Activated CD4-positive, alpha-beta T cell treated with anti-CD3 and anti-CD28 coated beads, Interleukin-2, Interleukin-4, amounts not matched to agents 100 ng/mL and 50 ng/mL, durations not matched to agents 16 hours and 8 hours (primary cell): ENCODE measurements at regions not wholly inside any gene's neighbourhood (a gene's known extent, or its start where the extent isn't known, plus 50 kb on each side); places are given as distances from the start of the nearest gene placed in this dataset.

Experiments
- DNase-seq: peaks from one replicate; pipeline ENCODE4 v3.0.0-alpha.2; 2020; ENCODE audit warnings: low spot score

- DNase-seq = no peak
Observed at GRCh38 chr11:37762079-37762478, 1164.0 kb upstream of the RAG2 start.

GRCh38 chr11:37755521-37755920, 1157.5 kb upstream of the RAG2 start:
- no peak for DNase-seq

- DNase-seq = no peak
Observed at GRCh38 chr11:37748641-37749040, 1150.6 kb upstream of the RAG2 start.

- DNase-seq = no peak
Observed at GRCh38 chr11:37747121-37747520, 1149.1 kb upstream of the RAG2 start.

- DNase-seq = no peak
Observed at GRCh38 chr11:37727371-37727770, 1129.3 kb upstream of the RAG2 start.

- no peak for DNase-seq
Observed at GRCh38 chr11:37724315-37724714, 1126.3 kb upstream of the RAG2 start.

- no peak for DNase-seq
Observed at GRCh38 chr11:37721485-37721884, 1123.4 kb upstream of the RAG2 start.

DNA sequence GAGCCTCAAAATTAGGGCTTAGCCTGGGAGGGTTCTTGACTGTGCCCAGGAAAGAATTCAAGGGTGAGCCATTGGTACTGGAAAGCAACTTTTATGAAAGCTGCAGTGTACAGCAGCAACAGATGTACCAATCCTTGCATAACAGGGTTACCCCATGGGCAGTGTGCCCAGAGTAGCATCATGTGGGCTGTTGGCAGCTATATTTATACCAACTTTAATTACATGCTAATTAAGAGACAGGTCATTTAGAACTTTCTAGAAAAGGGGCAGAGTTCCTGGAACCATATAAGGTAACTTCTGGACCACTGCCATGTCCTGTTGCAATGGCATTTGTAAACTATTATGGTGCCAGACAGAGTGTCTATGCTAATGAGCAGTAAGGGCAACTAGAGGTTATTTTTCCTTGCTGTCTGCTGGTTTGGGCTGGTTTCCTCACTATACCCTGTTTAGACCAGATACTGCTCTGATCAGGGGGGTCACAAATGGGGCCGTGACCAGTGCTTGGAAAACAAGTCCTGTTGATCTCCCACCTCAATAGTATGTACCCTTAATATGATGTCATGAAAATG, 1120.5 kb upstream of the RAG2 start:
- DNase-seq = no peak

GRCh38 chr11:37712251-37712650, 1114.2 kb upstream of the RAG2 start:
- DNase-seq = no peak

DNA sequence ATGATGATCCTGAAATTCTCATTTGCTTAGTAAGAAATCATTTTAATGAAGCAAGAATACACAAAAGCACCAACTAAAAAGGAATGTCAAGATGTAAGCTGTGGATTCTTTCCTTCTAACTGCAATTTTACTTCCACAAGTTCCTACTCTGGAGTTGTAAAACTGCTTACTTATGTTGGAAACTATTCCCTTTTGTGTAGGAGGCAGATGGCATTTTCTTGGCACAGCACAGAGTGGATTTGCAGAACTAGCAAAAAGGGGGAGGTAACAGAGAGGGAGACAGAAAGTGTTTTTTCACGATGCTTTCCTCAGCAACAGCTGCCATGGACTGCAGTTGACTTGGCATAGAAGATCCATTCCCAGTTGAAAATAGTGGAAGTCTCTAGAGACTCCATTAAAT, 1112.0 kb upstream of the RAG2 start:
- DNase-seq = no peak

DNA sequence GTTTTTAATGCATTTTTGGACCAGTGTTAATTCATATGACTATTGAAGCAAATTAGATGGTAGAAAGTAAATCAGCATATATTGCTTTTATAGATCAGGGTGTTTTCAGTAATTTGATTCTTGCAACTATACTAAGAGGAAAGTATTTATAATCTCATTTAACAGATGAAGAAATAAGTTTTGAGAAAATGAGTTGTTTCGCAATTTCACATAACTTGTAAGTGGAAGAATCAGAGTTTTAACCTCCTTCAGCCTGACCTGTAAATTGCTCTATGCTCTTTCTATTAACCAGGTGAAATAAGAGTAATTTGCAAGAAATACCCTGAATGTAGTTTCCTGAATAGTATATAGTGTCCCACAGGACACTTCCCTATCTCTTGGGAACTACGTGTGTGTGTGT, 1106.8 kb upstream of the RAG2 start:
- DNase-seq = no peak

DNA sequence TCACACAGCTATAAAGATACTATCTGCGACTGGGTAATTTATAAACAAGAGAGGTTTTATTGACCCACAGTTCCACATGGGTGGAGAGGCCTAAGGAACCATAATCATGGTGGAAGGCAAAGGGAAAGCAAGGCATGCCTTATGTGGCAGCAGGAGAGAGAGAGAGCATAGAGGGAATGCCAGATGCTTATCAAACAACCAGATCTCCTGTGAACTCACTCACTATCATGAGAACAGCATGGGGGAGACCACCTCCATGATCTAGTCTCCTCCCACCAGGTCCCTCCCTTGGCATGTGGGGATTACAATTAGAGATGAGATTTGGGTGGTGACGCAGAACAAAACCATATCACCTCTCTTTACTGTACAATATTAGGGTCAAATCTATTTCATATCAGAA, 1101.6 kb upstream of the RAG2 start:
- no peak for DNase-seq

GRCh38 chr11:37695283-37695682, 1097.2 kb upstream of the RAG2 start:
- DNase-seq = no peak

GRCh38 chr11:37689951-37690350, 1091.9 kb upstream of the RAG2 start:
- no peak for DNase-seq

DNA sequence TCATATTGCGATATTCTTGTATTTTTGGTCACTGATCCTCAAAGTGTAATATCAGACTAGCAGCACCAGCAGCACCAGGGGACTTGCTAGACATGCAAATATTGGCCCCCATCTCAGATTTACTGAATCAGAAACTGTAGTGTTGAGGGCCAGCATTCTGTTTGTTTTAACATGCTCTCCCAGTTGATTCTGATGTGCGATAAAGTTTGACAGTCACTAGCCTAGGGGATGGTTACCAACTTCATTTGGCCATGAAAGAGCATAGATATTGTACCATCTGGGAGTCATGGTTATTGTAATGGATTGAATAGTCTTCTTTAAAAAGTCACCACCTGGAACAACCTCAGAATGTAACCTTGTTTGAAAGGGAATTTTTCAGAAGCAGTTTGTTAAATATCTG, 1090.4 kb upstream of the RAG2 start:
- no peak for DNase-seq

DNA sequence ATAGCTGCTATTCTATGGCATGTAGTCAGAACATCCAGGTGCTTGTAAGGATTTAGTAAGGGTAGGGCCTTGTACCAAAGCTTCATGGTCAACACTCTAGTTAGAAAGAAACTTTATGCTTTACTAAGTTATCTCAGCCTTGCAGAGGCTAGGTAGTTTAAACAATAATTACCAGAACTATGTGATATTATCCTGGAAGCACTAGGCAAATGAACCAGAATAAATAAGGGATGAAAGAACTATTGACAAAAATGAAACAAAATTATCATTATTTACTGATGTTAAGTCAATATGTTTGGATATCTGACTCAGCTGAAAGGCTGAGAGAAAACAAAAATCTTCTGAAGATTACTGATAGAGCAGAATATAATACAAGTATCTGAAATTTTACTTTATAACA, 1089.1 kb upstream of the RAG2 start:
- DNase-seq = no peak

DNA sequence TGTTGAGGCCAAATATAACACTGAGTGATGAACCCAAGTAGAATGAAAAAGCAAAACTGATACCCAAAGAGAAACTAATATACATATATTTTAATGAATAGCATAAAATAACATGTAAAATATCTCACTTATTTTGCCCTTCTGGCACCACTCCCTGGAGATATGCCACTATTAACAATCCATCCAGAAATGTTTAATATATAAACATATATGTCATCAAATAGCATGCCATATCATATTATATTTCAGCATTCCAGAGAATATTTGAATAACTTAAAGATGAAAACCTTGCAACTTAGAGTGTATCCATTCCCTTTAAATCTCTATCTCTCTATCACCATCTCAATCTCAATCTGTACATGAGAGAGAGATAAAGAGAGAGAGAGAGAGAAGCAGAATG, 1073.3 kb upstream of the RAG2 start:
- no peak for DNase-seq

DNA sequence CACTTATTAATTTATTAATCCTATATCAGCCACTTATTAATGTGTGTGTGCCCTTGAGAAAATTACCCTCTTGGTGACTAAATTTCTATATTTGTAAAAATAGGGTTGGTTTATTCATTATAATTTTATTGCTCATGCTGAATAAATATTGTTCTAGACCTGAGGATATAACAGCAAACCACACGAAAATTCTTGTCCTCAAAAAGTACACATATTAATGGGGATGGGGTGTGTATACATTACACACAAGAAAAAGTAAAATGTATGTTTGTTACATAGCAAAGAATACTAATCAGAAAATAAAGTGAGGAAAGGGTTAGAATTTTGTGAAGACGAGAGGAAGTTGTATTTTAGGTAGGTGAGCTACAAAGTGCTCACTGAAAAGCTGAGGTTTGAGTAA, 1068.9 kb upstream of the RAG2 start:
- no peak for DNase-seq

- no peak for DNase-seq
Observed at GRCh38 chr11:37657645-37658044, 1059.6 kb upstream of the RAG2 start.

- DNase-seq = no peak
Observed at GRCh38 chr11:37647767-37648166, 1049.7 kb upstream of the RAG2 start.

DNA sequence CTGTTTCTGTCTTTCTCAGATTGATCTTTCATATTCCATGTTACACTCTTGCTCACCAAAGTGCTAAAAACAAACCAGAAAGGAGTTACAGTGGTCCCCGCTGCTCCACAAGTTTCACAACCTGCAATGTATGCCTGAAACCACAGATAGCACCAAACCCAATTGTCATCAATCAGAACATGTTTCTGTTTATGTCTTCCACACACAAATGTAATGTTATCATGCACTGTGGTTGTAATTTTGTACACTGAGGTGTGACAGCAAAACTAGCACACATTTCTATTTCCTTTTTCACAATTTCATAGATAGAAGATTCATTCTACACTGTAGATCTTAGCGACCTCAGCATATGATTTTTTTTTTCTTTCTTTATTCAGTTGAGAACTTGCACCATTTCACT, 1045.9 kb upstream of the RAG2 start:
- no peak for DNase-seq

GRCh38 chr11:37642296-37642695, 1044.3 kb upstream of the RAG2 start:
- no peak for DNase-seq

DNA sequence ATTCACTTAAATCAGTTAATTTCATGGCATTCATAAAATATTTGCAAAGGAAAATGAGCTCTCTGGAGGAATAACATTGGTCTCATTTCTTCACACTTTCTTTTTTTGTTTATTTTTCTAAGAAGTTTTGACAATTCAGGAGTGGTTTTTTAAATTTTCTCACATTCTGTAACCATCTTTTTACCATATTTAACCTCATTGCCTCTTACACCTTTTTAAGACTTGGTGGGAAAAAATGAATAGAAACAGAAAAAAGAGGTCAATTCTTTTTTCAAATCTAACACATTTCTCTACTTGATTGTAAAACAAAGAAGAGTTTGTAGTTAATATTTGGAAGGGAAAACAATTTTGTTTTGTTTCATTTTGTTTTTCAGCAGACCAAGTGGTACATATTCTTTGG, 1034.7 kb upstream of the RAG2 start:
- DNase-seq = no peak

DNA sequence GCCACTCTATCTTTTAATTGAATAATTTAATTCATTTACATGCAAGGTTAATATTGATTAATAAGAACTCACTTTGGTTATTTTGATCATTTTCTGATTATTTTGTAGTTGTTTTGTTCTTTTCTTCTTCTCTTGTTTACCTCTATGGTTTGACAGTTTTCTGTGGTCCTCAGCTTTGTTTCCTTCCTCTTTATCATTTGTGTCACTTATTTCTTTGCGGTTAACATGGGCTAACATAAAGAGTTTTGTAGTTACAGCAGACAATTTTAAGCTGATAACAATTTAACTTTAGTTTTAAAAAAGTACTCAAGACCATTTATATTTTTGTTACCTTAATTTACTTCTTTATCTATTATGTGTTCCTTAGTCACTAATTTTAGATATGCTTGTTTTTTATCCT, 1032.8 kb upstream of the RAG2 start:
- no peak for DNase-seq

GRCh38 chr11:37623778-37624177, 1025.7 kb upstream of the RAG2 start:
- DNase-seq = no peak
